ENCODE measurements at regions not wholly inside any gene's neighbourhood (a gene's known extent, or its start where the extent isn't known, plus 50 kb on each side); places are given as distances from the start of the nearest gene placed in this dataset.
"Not testable (repeated sequence)": the region's sequence is repeated elsewhere in the genome, so short reads cannot be mapped to it uniquely, and the experiment has no call there.

DNA sequence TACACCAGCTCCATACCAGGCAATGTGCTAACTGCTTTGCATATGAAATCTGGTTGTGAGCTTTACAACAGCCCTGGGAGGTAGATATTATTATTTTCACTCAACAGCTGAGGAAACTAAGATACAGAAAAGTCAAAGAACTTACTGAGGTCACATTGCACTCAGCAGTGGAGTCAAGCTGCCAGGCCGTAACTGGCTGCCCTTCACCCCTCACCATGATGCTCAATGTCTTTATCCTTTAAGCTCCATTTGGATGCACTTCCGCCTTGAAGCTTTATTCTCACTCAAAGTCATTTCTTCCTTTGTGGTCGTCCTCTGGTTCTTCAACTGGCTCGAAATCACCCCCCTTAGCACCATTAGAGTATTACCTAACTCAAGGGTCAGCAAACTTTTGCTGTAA, 81.7 kb upstream of the RALGPS2 start:
- no peak for DNase-seq (ENCODE audit: low spot score)

DNA sequence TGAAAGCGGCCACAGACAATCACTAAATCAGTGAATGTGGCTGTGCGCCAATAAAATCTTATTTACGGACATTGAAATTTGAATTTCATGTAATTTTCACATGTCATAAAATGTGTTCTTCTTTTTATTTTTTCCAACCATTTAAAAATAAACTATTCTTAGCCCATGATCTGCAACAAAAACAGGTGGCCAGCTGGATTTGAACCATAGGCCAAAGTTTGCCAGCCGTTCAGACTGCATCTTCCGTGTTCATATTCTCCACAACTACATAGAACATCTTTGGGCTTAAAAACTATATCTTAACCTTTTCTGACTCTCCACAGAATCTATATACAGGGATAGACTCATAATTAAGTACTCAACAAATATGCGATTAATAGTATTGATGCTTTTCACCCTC, 81.2 kb upstream of the RALGPS2 start:
- no peak for DNase-seq (ENCODE audit: low spot score)

DNA sequence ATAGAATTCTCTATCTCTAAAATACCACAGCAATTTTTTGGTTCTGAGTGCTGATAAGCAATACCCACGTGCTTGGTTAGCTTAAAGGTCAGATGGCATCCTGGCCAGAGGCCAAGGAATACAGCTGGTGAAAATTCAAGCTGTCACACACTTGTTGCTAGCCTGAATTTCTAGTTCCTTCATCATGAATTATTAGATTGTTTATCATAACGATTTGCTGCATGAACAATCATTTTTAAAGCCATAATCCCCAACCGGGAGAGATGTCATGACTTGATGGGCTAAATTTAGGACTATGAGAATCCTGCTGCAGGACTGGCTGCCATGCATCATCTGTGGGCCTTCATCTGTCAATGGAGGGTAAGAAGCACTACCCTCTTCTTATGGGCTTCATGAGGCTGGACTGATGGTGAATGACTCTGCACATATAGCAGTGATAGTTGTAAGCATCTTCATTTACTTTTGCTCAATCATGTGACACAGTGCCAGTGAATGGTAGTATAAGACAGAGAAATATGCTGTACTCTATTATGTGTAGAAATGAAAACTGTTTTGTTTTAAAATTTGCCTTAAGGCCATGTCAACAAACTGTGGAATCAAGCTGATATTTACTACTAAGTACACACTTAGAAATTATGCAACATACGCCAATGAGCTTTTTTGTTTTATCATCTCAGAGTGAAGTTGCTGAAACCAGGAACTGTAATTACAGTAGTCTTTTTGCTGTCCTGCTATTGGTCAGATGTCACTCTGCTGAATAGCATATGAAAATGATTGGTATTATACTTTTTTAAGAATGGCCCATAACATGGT, 80.5 kb upstream of the RALGPS2 start:
- DNase-seq (ENCODE audit: low spot score), result no peak

DNA sequence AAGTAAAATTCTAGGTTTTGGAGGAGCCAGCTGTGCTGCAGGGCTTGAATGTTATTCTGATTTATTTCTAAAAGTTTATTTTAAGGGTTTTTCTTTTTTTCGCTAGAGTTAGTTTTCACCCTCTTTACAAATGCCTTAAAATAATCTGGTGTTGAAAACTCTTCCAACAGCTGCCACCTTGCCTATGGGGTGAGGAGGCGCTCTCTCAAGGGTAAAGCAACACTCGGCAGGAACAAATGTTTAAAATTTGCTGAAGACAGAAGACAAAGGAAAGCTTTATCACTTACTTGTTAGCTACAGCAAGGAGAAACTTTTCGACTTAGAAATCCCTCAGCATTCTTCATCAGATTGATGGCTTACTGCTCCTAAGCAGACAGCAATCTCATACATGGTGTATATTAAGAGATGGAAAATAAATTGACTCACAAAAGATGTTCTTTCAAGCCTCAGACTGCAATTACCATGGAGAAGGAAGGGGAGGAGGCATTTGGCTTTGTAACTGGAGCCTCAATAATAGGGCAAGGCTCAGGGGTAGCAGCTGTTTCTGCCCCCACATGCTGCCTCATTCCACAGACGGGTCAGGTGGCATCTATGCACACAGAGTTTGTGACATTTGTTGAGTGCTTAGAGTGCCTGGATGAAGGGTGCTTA, 79.8 kb upstream of the RALGPS2 start:
- DNase-seq (ENCODE audit: low spot score), result no peak

DNA sequence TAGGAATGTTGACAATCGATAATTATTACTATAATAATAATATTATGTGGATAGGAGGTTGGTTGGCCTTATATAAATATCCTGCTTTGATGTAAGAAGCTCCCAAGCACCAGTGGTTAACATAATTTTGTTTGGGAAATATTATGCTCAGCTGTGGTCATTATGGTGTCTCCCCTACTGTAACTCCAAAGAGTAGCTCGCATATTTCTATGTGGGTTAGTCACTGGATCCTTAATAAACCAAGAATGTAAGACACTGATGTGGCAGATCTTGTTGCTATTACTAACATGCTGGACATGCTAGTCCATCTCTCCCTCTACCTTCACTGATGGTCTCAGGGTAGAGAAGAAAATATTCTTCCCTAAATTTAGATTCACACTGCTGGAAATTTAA, 79.2 kb upstream of the RALGPS2 start:
- DNase-seq (ENCODE audit: low spot score), result no peak

DNA sequence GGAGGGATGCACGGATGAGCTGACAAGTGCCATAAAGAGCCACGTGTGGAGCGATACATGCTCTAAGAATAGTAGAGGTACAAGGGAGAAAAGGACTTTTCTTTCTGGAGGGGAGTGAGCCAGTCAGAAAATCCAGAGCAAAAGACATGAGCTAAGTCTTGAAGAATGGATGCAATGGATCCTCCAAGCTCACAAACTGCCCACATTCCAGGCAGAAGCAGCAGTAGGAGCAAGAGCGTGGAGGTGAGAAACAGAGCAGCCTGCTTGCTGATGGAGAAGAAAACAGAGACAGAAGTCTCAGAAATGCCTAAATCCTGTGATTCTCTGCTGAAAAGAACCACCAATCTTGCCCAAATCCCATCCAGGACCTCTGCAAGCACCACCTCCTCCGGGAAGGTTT, 78.2 kb upstream of the RALGPS2 start:
- DNase-seq (ENCODE audit: low spot score), result no peak

DNA sequence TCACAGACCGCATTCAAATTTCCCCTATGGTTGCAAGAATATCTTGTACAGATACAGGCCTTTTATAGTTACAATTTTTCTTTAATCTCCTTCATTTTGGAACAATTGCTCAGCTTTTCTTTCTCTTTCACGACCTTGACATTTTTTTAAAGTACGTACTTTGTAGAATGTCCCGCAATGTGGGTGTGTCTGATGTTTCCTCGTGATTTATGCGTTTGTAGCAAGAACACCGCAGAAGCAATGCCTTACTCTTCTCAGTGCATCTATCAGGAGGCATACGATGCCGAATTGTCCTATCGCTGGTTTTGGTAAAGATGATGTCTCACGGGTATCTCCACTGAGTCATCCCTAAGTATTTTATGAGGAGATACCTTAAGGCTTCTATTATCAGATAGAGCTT, 76.9 kb upstream of the RALGPS2 start:
- DNase-seq (ENCODE audit: low spot score), result no peak

DNA sequence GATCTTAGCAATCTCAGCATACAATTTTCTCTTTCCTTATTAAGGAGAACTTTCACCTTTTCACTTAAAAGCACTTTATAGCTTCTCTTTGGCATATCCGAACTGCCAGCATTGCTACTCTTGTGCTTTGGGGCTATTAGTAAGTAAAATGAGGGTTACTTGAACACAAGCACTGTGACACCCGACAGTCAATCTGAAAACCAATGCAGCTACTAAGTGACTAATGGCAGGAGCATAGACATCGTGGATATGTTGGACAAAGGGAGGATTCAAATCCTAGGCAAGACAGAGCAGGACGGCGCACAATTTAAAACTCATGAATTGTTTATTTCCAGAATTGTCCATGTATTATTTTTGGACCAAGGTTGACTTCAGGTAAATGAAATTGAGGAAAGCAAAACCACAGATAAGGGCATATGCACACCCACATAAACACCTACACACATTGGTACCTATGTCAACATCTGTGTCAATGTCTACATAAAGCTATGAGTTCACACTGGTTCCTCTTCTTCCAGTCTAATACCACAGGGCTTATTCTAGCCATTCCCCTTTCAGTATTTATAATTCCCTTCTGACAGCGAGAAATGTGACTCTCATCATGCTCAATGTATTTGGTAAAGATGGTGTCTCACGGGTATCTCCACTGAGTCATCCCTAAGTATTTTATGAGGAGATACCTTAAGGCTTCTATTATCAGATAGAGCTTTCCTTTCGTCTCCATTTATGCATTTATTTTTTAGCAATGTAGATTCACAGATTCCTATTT, 75.3 kb upstream of the RALGPS2 start:
- no peak for DNase-seq (ENCODE audit: low spot score)

DNA sequence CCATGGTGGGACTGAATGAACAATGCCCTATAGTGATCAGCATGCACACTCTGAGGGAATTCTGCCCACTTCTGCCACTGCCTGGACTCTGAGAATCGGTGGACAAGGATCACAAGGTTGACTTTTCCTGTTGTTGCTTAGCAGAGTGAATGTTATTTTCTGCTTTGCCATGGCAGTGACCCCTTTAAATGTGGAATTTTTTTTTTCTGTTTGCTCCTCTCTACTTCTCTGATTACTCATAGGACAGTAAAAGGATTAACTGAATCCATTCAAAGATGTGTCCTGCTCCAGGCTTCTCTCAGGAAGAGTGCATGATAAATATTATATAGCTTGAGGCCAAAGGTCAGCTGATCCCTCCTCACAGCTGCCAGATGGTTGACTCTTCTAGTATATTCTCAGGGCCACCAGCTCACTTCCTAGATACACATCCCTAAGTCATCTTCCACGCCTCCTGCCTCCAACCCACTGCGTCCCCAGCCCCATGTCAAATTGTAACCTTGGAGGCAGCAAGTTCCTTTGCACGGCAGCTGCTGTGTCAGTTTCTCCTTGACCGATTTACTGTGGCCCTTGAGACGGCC, 74.0 kb upstream of the RALGPS2 start:
- DNase-seq (ENCODE audit: low spot score), result no peak

DNA sequence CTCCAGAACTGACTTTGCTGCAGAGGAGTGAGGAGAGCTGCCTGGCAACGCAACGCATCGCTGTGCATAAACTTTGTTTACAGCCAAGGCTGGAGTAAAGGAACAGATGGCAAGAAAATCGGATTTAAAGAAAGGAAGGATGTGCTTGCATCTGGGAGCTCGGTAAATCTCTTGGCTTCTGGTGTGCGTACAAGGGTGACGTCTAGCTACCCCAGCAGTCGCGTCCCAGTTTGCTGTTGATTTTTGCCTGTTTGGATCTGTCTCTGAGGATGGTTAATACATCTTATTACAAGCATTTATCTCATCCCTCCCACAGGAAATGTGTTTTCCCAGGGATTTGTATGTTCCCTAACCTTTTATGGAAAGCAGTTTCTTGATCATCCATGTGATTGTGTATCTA, 73.3 kb upstream of the RALGPS2 start:
- DNase-seq (ENCODE audit: low spot score), result no peak

DNA sequence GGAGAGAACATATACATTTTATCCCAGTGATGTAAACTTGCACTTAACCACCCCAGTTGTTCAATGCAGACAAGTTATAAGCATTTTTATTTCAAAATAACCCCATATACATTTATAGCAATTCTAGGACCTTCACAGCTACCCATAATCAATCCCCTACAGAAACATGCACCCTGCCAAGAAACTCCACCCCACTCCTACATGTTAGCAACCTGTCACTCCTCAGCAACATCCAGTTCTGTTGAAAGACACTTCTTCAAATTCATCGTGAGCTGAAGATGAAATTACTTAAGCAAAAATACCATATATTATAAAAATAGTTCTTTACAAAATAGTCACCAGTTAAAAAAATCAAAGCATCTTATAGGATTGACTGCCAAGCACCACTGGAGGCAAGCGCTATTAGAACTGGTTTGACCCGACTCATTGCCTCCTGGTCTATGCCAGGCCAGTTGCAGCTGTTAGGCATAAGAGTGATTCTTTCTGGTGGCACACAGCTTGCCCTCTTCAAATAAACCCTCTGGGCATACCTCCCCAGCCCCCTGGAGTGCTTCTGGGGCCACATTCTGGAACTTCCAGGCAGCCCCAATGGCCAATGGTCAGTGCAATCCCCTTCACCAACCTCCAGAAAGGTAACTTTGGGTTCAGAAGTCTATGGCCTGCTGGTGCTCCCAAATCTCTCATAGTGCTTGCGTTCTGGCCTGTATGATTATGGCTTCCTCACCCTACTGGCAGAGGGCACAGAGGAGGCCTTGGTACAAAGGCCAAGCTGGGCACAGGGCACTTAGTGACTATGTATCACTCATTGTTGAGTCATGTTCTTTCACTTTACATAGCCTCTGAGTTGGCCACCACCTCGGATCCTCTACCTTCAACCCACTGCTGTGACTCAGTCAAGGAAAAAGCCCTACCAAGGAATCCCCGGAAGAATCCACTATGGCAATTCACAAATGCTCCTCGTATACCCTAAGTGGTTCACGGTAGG, 72.2 kb upstream of the RALGPS2 start:
- no peak for DNase-seq (ENCODE audit: low spot score)

DNA sequence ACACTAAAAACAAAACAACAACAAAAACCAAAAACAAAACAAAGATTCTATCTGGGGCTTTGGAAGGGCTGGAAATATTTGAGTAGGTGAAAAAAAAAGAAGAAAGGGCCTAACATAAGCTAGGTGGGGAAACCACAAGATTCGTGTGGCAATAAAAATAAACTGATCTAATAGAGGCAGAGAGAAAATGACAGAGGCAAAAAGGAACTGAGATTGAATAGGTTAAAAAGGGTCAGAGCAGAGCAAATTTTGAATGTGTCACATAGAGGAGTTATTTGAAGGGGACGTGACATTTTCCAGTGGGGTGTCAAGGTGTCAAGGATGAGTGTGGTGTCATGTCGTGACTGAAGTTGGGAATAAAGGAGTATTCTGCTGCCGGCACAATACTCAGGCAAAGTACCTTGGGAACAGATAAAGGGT, 65.2 kb upstream of the RALGPS2 start:
- no peak for DNase-seq (ENCODE audit: low spot score)

DNA sequence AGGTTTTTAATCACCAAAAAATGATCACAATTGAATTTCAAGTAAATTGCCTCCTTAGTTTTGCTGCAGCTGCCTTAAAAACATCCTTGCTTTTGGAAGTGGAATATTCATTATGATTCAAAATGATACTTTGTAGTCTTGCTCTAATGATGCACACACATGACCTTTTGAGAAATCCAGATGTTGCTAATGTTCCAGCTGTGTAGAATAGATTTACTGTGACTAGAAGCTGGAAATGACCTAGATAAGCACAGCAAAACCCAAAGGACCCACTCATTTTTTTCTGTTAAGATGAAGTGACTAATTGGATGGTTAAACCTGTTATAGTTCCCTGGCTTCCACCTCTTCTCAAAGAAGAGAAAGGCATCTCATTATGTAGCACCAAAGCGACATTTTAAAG, 64.6 kb upstream of the RALGPS2 start:
- DNase-seq (ENCODE audit: low spot score), result no peak

DNA sequence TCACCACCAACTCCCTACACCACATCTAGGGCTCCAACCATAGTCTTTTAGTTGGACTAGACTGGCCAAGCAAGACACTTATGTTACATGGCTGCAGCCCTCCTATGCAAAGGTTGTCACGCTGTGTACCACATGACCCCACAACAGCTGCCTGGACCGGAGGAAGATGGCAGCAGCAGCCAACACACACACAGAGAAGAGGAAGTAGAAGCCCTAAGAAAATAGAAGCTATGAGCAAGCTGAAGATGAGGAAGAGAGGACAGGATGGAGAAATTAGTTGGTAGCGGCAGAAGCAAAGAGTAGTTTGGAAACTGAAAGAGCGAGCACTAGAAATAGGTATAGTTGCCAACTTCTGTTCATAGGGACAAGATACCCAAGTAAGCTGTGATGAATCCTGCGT, 60.8 kb upstream of the RALGPS2 start:
- peak; percentile 21 for DNase-seq (ENCODE audit: low spot score)

DNA sequence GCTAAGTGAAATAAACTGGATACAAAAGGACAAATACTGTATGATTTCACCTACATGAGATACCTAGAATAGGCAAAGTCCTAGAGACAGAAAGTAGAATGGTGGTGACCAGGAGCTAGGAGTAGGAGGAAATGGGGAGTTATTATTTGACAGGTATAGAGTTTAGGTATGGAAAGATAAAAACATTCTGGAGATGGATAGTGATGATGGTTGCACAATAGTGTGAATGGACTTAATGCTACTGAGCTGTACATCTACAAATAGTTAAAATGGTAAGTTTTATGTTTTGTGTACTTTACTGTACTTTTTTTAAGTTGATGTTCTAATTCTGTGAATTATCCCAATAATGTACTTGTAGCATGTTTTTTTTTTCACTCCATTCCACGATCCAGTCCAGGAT, 59.5 kb upstream of the RALGPS2 start:
- no peak for DNase-seq (ENCODE audit: low spot score)

DNA sequence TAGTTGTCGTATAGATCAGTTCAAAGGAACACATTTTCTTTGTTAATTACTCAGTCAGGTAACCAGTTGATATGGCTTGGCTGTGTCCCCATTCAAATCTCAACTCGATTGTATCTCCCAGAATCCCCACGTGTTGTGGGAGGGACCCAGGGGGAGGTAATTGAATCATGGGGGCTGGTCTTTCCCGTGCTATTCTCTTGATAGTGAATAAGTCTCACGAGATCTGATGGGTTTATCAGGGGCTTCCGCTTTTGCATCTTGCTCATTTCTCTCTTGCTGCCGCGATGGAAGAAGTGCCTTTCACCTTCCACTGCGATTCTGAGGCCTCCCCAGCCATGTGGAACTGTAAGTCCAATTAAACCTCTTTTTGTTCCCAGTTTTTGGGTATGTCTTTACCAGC, 58.2 kb upstream of the RALGPS2 start:
- DNase-seq (ENCODE audit: low spot score), result not testable (repeated sequence)

DNA sequence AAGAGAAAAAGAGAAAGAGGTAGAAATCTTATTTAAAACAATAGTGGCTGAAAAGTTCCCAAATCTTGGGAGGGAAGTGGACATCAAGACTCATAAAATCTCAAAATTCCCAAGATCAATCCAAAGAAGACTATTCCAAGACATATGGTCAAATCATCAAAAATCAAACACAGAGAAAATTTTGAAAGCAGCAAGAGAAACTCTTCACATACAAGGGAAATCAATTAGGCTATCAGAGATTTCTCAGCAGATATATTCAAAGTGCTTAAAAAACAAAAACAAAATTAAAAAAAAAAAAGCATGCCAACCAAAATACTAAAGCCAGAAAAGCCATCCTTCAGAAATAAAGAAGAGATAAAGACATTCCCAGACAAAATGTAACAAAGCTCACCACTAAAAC, 52.6 kb upstream of the RALGPS2 start:
- no peak for DNase-seq (ENCODE audit: low spot score)

DNA sequence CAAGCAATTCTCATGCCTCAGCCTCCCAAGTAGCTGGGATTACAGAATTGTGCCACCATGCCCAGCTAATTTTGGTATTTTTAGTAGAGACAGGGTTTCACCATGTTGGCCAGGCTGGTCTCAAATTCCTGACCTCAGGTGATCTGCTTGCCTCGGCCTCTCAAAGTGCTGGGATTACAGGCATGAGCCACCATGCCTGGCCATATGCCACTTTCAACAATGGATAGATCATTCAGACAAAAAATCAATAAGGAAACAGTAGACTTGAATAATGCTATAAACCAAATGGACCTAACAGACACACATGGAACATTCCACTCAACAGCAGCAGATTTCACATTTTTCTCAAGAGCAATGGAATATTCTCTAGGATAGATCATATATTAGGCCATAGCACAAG, 50.5 kb upstream of the RALGPS2 start:
- not testable (repeated sequence) for DNase-seq (ENCODE audit: low spot score)

All from globus pallidus (tissue), 1 donor.